Natural killer cell treated with Interleukin-12 subunit alpha and Interleukin-12 subunit beta and Interleukin-15 and Interleukin-18, amount 100 ng/mL, for 72 hours (primary cell): ENCODE measurements at regions not wholly inside any gene's neighbourhood (a gene's known extent, or its start where the extent isn't known, plus 50 kb on each side); places are given as distances from the start of the nearest gene placed in this dataset.

ENCODE experiments used
- ATAC-seq, 2 donors: fragments of 150-1000 bp; cut with Tn5 transposase in 1 of 2; sonication (Bioruptor Pico), chemical (Tn5 transposase) in 1 of 2; 2 replicates each; pipeline ENCODE4 v1.10.0; 2021
- DNase-seq: peaks from one replicate; pipeline ENCODE4 v3.0.0; 2022; ENCODE audit warnings: low spot score
- H3K27ac Mint-ChIP-seq, 2 donors: 1 replicate in 1 of 2; 2 replicates in 1 of 2; pipeline ENCODE4 v1.8.0; 2022; ENCODE audit warnings: mixed read lengths in 2 of 2, mild to moderate bottlenecking in 1 of 2, moderate library complexity in 1 of 2
- H3K27me3 Mint-ChIP-seq, 2 donors: 1 replicate in 1 of 2; 2 replicates in 1 of 2; pipeline ENCODE4 v1.8.0; 2022; ENCODE audit warnings: mixed read lengths in 2 of 2
- H3K36me3 Mint-ChIP-seq: one replicate; pipeline ENCODE4 v1.8.0; 2022; ENCODE audit warnings: mixed read lengths
- H3K4me1 Mint-ChIP-seq, 2 donors: 1 replicate in 1 of 2; 2 replicates in 1 of 2; pipeline ENCODE4 v1.8.0; 2022; ENCODE audit warnings: low read depth in 2 of 2, mixed read lengths in 2 of 2, mild to moderate bottlenecking in 1 of 2
- H3K4me3 Mint-ChIP-seq: one replicate; pipeline ENCODE4 v1.8.0; 2022; ENCODE audit warnings: mixed read lengths
- H3K9me3 Mint-ChIP-seq: 2 replicates; pipeline ENCODE4 v1.8.0; 2022; ENCODE audit warnings: mixed read lengths

DNA sequence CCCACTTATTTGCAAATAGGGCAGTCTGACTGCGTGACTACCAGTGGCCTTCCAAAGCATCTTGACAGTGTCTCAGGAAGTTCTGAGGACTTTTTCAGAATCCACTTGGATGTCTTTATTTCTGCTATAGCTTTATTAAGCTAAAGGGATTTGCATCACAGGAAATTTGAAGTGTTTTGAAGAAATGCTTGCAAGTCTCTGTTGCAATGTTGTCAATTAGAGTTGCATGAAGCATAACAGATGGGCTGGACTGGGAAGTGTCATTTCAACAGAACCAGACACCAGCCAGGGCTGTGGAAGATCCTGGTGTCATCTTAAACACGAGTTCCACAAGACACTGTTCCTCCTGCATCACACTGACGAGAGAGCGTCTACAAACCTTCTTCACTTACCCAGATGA, 224.5 kb downstream of the EN1 start:
- no peak overlapping the region for H3K27ac Mint-ChIP-seq
- no peak overlapping the region for H3K4me3 Mint-ChIP-seq
- peaks cover 8 to 19% of the 10 kb centered on the region in 2 donors for H3K27me3 Mint-ChIP-seq
- H3K9me3 Mint-ChIP-seq = peaks cover 5% of the 10 kb centered on the region
- ATAC-seq = no peak
- H3K36me3 Mint-ChIP-seq = no peaks in the 10 kb centered on the region
- H3K4me1 Mint-ChIP-seq = no peaks in the 10 kb centered on the region
- DNase-seq = no peak

DNA sequence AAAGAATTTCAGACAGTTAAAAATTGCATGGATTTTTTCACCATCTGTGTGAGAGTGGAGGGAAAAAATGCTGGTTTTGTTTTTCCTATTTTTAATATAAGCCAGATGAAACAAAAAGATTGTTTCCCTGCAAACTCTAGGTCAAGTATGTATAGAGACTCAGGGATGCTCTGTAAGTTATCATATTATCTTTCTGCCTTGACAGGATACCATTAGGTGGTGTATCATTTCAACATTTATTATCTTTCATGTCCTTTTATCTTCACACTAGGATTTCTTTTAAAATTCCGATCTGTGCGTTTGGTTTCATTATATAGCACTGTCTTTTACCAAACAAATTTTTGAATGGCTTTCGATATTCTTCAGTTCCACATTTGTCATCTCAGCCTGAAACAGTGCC, 225.3 kb downstream of the EN1 start:
- H3K4me3 Mint-ChIP-seq = no peak overlapping the region
- H3K27me3 Mint-ChIP-seq = peaks cover 8 to 19% of the 10 kb centered on the region in 2 donors
- H3K36me3 Mint-ChIP-seq = no peaks in the 10 kb centered on the region
- no peak overlapping the region for H3K27ac Mint-ChIP-seq
- ATAC-seq (no peak), DNase-seq (no peak)
- peaks cover 5% of the 10 kb centered on the region for H3K9me3 Mint-ChIP-seq
- H3K4me1 Mint-ChIP-seq = no peaks in the 10 kb centered on the region

- peaks cover 3 to 37% of the 10 kb centered on the region in 2 donors for H3K27me3 Mint-ChIP-seq
- no peak overlapping the region for H3K4me3 Mint-ChIP-seq
Measured at GRCh38 chr2:118618279-118618678, 229.2 kb downstream of the EN1 start.

DNA sequence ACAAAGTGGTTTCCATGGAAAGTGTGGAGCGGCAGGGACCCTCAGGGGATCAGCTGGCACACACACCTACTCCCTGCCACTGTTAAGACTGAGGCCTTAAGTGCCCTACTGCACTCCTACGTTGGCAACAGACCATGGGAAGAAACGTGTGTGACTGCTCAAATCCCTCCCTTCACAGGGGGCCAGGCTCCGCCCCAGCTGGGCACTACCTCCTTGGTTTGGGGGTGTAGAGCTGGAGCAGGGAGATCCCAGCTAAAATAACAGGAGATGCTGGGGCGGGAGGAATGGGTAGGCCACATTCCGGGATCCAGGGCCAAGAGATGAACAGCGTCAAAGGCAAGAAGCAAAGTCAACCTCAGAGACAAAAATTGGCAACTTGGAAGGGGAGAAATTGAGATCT, 231.0 kb downstream of the EN1 start:
- H3K4me3 Mint-ChIP-seq = no peak overlapping the region
- peaks cover 3 to 42% of the 10 kb centered on the region in 2 donors for H3K27me3 Mint-ChIP-seq
- ATAC-seq (no peak), DNase-seq (no peak)
- no peaks in the 10 kb centered on the region for H3K36me3 Mint-ChIP-seq
- H3K27ac Mint-ChIP-seq = no peak overlapping the region
- no peaks in the 10 kb centered on the region for H3K9me3 Mint-ChIP-seq
- H3K4me1 Mint-ChIP-seq = no peaks in the 10 kb centered on the region

More at GRCh38 chr2:118618279-118618678, 229.2 kb downstream of the EN1 start:
- H3K27ac Mint-ChIP-seq = no peak overlapping the region
- no peaks in the 10 kb centered on the region for H3K9me3 Mint-ChIP-seq
- no peaks in the 10 kb centered on the region for H3K36me3 Mint-ChIP-seq
- ATAC-seq = no peak
- H3K4me1 Mint-ChIP-seq = no peaks in the 10 kb centered on the region
- no peak for DNase-seq

- peaks cover 3 to 35% of the 10 kb centered on the region in 2 donors for H3K27me3 Mint-ChIP-seq
- H3K27ac Mint-ChIP-seq = no peak overlapping the region
- no peaks in the 10 kb centered on the region for H3K36me3 Mint-ChIP-seq
- no peaks in the 10 kb centered on the region for H3K9me3 Mint-ChIP-seq
- no peaks in the 10 kb centered on the region for H3K4me1 Mint-ChIP-seq
- DNase-seq = no peak
- ATAC-seq = no peak
- H3K4me3 Mint-ChIP-seq = no peak overlapping the region
Measured at GRCh38 chr2:118614841-118615271, 232.6 kb downstream of the EN1 start.

- H3K27ac Mint-ChIP-seq = no peak overlapping the region
- H3K4me1 Mint-ChIP-seq = no peaks in the 10 kb centered on the region
- no peaks in the 10 kb centered on the region for H3K9me3 Mint-ChIP-seq
Measured at GRCh38 chr2:118613737-118614136, 233.7 kb downstream of the EN1 start.

DNA sequence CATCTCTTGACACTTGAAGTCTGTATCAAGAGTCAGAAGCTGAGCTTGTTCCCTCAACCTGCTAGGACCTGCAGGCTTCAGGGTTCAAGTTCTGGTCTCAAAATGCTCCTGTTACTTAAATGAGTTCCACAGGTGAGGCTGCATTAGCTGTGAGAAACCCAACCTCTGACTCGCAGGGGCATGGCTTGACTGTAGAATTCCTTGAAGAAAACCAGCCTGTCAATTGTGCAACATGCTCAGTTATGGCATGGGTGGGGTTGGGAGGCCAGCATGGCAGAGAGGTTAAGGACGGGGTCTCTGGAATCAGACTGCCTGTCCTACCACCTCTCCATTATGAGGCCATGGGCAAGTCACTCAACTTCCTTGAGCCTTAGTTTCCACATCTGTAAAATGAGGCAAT, 235.8 kb downstream of the EN1 start:
- no peak for ATAC-seq
- DNase-seq = no peak
- no peaks in the 10 kb centered on the region for H3K4me1 Mint-ChIP-seq
- peaks cover 3 to 29% of the 10 kb centered on the region in 2 donors for H3K27me3 Mint-ChIP-seq
- no peaks in the 10 kb centered on the region for H3K36me3 Mint-ChIP-seq
- no peak overlapping the region for H3K27ac Mint-ChIP-seq
- H3K9me3 Mint-ChIP-seq = no peaks in the 10 kb centered on the region
- H3K4me3 Mint-ChIP-seq = no peak overlapping the region

More at GRCh38 chr2:118613737-118614136, 233.7 kb downstream of the EN1 start:
- ATAC-seq = no peak
- H3K27me3 Mint-ChIP-seq = peaks cover 3 to 29% of the 10 kb centered on the region in 2 donors
- H3K36me3 Mint-ChIP-seq = no peaks in the 10 kb centered on the region
- no peak for DNase-seq
- no peak overlapping the region for H3K4me3 Mint-ChIP-seq

GRCh38 chr2:118609138-118609537, 238.3 kb downstream of the EN1 start:
- no peak for ATAC-seq
- DNase-seq = no peak
- peaks cover 0 to 14% of the 10 kb centered on the region in 2 donors for H3K27me3 Mint-ChIP-seq
- H3K27ac Mint-ChIP-seq = no peak overlapping the region
- H3K4me3 Mint-ChIP-seq = no peak overlapping the region
- H3K9me3 Mint-ChIP-seq = no peaks in the 10 kb centered on the region
- H3K36me3 Mint-ChIP-seq = no peaks in the 10 kb centered on the region
- H3K4me1 Mint-ChIP-seq = no peaks in the 10 kb centered on the region

DNA sequence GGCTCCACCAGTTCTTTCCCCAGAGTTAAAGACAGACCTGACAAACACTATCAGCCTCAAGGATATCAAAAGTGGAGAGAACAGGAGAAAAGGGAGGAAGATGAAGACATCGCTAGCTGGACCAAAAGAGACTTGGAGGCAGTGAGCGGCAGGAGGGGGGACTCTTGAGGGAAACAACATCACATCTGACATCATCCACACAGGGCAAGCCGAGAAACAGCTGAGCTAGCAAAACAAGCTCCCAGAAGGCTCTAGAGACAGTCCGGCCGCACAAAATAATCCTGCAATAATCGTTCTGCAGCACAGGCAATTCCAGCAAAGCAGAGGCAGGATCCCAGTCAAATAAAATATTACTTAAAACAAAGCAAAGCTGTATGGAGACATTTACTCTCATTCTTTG, 239.8 kb downstream of the EN1 start:
- no peaks in the 10 kb centered on the region for H3K4me1 Mint-ChIP-seq
- no peak overlapping the region for H3K27ac Mint-ChIP-seq
- H3K27me3 Mint-ChIP-seq = peaks cover 0 to 5% of the 10 kb centered on the region in 2 donors
- no peak for DNase-seq
- H3K4me3 Mint-ChIP-seq = no peak overlapping the region
- no peaks in the 10 kb centered on the region for H3K36me3 Mint-ChIP-seq
- no peak for ATAC-seq
- H3K9me3 Mint-ChIP-seq = no peaks in the 10 kb centered on the region

- Mint-ChIP-seq H3K4me1 (no peaks in the 10 kb centered on the region), H3K27ac (no peak overlapping the region), H3K9me3 (peaks cover 10% of the 10 kb centered on the region), H3K36me3 (no peaks in the 10 kb centered on the region), H3K4me3 (no peak overlapping the region), H3K27me3 (no peaks in the 10 kb centered on the region)
- ATAC-seq = no peak
- no peak for DNase-seq
Measured at GRCh38 chr2:118604811-118605210, 242.6 kb downstream of the EN1 start.

DNA sequence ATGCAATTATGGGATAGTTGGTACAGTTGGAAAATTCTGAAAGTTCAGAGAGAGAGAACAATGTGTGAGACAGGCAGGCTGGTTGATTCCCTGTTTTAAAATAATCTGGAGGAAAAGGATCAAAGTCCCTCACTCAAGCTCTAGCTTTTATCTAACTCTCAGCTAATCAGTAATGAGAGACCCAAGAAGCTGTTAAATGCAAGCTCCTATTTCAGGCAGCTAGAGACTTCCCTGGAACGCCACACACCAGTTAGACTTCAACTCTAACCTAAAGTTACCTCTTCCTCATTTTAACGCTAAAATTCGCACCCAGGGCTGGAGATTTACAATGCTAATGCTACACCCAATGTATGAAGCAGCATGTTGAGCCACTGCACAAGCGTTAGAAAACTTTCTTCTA, 243.1 kb downstream of the EN1 start:
- Mint-ChIP-seq H3K4me3 (no peak overlapping the region), H3K27ac (no peak overlapping the region), H3K27me3 (no peaks in the 10 kb centered on the region), H3K36me3 (no peaks in the 10 kb centered on the region), H3K9me3 (peaks cover 10% of the 10 kb centered on the region), H3K4me1 (no peaks in the 10 kb centered on the region)
- DNase-seq (no peak), ATAC-seq (no peak)

DNA sequence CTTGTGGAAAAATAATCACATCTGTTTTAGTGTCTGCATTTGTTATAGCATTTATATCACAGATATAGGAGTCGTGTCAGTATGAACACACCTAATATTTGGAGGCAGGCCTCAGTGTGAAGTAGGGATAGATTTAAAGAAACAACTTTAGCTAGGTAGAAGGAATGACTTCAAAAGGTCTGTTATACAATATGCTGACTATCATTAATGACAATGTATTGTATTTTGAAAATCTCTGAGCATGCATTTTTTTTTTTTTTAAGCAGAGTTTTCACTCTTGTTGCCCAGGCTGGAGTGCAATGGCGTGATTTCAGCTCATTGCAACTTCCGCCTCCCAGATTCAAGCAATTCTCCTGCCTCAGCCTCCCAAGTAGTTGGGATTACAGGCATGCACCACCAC, 248.3 kb downstream of the EN1 start:
- Mint-ChIP-seq H3K36me3 (no peaks in the 10 kb centered on the region), H3K27ac (no peak overlapping the region), H3K27me3 (no peaks in the 10 kb centered on the region), H3K9me3 (peaks cover 14% of the 10 kb centered on the region), H3K4me1 (no peaks in the 10 kb centered on the region), H3K4me3 (no peak overlapping the region)
- ATAC-seq (no peak), DNase-seq (no peak)

GRCh38 chr2:118596620-118597019, 250.8 kb downstream of the EN1 start:
- H3K27me3 Mint-ChIP-seq = peaks cover 5 to 10% of the 10 kb centered on the region in 2 donors
- H3K36me3 Mint-ChIP-seq = no peaks in the 10 kb centered on the region
- peaks cover 14% of the 10 kb centered on the region for H3K9me3 Mint-ChIP-seq
- no peak overlapping the region for H3K27ac Mint-ChIP-seq
- no peak for DNase-seq
- H3K4me3 Mint-ChIP-seq = no peak overlapping the region
- no peaks in the 10 kb centered on the region for H3K4me1 Mint-ChIP-seq
- no peak for ATAC-seq

GRCh38 chr2:118593257-118593656, 254.2 kb downstream of the EN1 start:
- H3K36me3 Mint-ChIP-seq = no peaks in the 10 kb centered on the region
- no peak for ATAC-seq
- peaks cover 10% of the 10 kb centered on the region for H3K9me3 Mint-ChIP-seq
- no peak overlapping the region for H3K4me3 Mint-ChIP-seq
- no peak for DNase-seq
- H3K27me3 Mint-ChIP-seq = peaks cover 7 to 14% of the 10 kb centered on the region in 2 donors
- no peaks in the 10 kb centered on the region for H3K4me1 Mint-ChIP-seq
- no peak overlapping the region for H3K27ac Mint-ChIP-seq

DNA sequence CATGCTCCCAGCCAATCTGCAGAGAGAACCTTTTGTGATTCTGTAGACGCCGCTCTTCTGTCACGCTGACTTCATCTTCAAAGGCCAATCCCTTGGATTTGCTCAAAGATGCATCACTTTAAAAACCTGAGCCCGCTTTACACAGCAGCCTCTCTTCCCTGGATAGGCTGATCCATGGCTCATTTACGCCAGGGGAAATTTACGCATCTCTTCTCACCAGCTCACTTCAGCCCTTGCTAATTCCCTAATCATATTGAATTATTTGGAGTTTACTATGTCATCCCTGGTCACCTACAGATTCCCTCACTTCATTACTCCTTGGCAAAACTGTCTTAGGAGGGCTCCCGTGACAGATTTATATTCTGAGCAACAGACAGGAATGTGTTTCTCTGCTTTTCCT, 256.2 kb downstream of the EN1 start:
- DNase-seq (no peak), ATAC-seq (no peak)
- Mint-ChIP-seq H3K4me1 (no peaks in the 10 kb centered on the region), H3K27me3 (peaks cover 9 to 28% of the 10 kb centered on the region in 2 donors), H3K36me3 (no peaks in the 10 kb centered on the region), H3K4me3 (no peak overlapping the region), H3K9me3 (peaks cover 10% of the 10 kb centered on the region), H3K27ac (no peak overlapping the region)
